ENCODE measurements at regions not wholly inside any gene's neighbourhood (a gene's known extent, or its start where the extent isn't known, plus 50 kb on each side); places are given as distances from the start of the nearest gene placed in this dataset.

DNA sequence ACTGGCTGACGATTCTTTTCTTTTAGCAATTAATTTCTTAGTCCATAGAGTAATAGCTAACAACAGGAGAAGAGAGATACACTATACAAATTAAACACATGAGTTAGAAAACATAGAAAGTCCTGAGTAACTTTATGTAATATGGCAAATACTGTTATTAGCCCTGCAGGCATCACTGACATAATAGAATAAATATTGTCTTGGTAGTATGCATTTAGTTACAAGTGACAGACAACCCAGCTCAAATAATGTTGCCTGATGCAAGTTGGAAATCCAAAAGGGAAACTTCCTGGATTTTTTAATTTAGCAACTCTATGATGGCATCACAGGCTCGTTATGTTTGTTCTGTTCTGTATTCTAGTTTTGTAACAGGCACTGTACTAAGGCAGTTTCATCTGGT is 95.1 kb downstream of the DKK1 start:
- no peak overlapping the region for H3K4me3 Mint-ChIP-seq
- no peaks in the 10 kb centered on the region for H3K36me3 Mint-ChIP-seq
- no peaks in the 10 kb centered on the region for H3K9me3 Mint-ChIP-seq
- TF ChIP-seq, protein P1, sequence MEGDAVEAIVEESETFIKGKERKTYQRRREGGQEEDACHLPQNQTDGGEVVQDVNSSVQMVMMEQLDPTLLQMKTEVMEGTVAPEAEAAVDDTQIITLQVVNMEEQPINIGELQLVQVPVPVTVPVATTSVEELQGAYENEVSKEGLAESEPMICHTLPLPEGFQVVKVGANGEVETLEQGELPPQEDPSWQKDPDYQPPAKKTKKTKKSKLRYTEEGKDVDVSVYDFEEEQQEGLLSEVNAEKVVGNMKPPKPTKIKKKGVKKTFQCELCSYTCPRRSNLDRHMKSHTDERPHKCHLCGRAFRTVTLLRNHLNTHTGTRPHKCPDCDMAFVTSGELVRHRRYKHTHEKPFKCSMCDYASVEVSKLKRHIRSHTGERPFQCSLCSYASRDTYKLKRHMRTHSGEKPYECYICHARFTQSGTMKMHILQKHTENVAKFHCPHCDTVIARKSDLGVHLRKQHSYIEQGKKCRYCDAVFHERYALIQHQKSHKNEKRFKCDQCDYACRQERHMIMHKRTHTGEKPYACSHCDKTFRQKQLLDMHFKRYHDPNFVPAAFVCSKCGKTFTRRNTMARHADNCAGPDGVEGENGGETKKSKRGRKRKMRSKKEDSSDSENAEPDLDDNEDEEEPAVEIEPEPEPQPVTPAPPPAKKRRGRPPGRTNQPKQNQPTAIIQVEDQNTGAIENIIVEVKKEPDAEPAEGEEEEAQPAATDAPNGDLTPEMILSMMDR (conservative IDR thresholded peaks at IDR 0.05), result no peak
- DNase-seq (ENCODE audit: extremely low spot score, unreplicated experiment), result no peak
- H3K4me1 Mint-ChIP-seq (ENCODE audit: unreplicated experiment), result no peaks in the 10 kb centered on the region
- no peaks in the 10 kb centered on the region for H3K27me3 Mint-ChIP-seq
- H3K27ac Mint-ChIP-seq, result no peak overlapping the region

GRCh38 chr10:52409928-52410327 is 95.8 kb downstream of the DKK1 start:
- Mint-ChIP-seq H3K27me3 (no peaks in the 10 kb centered on the region), H3K27ac (no peak overlapping the region), H3K36me3 (no peaks in the 10 kb centered on the region), H3K4me1 (ENCODE audit: unreplicated experiment) (no peaks in the 10 kb centered on the region), H3K9me3 (no peaks in the 10 kb centered on the region), H3K4me3 (no peak overlapping the region)
- TF ChIP-seq, protein P1 (conservative IDR thresholded peaks at IDR 0.05), result no peak
- no peak for DNase-seq (ENCODE audit: extremely low spot score, unreplicated experiment)

GRCh38 chr10:52410916-52411315 is 96.8 kb downstream of the DKK1 start:
- no peaks in the 10 kb centered on the region for H3K36me3 Mint-ChIP-seq
- TF ChIP-seq, protein P1 (conservative IDR thresholded peaks at IDR 0.05), result no peak
- no peaks in the 10 kb centered on the region for H3K9me3 Mint-ChIP-seq
- H3K4me3 Mint-ChIP-seq, result no peak overlapping the region
- no peaks in the 10 kb centered on the region for H3K27me3 Mint-ChIP-seq
- H3K27ac Mint-ChIP-seq, result no peak overlapping the region
- no peaks in the 10 kb centered on the region for H3K4me1 Mint-ChIP-seq (ENCODE audit: unreplicated experiment)
- no peak for DNase-seq (ENCODE audit: extremely low spot score, unreplicated experiment)

DNA sequence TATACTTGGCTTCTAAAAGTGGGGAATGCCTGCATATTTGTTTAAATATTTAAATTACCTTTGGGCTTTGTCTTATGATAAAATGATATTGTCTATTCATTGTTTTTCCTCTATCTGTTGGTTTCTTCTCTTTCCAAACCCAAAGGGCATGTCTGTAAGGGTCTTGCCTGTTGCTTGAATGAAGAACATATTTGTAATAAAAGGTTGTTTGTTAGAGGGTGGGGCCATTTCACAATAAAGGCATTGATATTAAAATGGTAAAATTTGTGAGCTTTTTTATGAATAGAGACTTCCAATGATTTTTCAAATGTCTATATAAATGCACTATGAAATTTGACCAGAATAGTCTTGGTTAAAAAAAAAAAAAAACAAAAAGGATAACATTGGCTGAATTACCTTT is 105.2 kb downstream of the DKK1 start:
- Mint-ChIP-seq H3K4me3 (no peak overlapping the region), H3K9me3 (no peaks in the 10 kb centered on the region), H3K4me1 (ENCODE audit: unreplicated experiment) (no peaks in the 10 kb centered on the region), H3K27me3 (no peaks in the 10 kb centered on the region), H3K36me3 (no peaks in the 10 kb centered on the region), H3K27ac (no peak overlapping the region)
- no peak for DNase-seq (ENCODE audit: extremely low spot score, unreplicated experiment)
- TF ChIP-seq, protein P1 (conservative IDR thresholded peaks at IDR 0.05), result no peak

DNA sequence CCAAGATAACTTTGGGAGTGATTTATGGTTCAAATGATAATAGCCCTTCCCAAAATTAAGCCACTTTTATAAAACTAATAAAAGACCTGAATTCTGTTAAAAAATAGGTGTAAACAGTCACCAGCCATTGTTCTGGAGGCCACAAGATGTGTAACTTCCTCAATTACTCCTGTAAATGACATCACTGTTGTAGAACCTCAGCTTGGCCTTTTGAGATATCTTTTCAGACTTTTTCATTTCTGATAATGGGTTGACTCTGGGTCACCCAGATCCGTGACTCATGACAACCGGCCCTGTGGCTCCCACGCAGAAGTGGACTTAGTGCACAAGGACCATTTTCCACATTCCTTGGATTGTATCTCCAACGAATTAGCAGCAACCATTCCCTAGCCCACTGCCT is 106.6 kb downstream of the DKK1 start:
- Mint-ChIP-seq H3K27ac (no peak overlapping the region), H3K36me3 (no peaks in the 10 kb centered on the region), H3K4me3 (no peak overlapping the region), H3K4me1 (ENCODE audit: unreplicated experiment) (no peaks in the 10 kb centered on the region), H3K9me3 (no peaks in the 10 kb centered on the region), H3K27me3 (no peaks in the 10 kb centered on the region)
- TF ChIP-seq, protein P1 (conservative IDR thresholded peaks at IDR 0.05), result no peak
- DNase-seq (ENCODE audit: extremely low spot score, unreplicated experiment), result no peak

DNA sequence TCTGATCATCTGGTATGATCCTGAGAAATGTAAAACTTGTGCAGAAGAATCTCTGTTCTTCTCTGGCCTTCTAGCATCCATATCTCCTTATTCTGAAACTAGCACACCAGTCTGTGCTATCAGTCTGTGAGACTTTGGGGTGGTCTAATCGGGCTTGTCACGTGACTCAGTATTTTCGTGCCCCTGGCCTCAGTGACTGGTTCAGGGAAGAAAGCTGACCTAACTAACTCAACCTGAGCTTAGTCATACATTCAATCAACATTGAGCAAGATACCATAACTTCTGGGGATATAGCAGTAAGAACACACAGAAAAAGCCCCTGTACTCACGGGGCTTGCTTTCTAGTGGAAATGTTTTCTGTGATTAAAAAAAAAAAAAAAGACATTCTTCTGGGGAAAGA is 109.3 kb downstream of the DKK1 start:
- Mint-ChIP-seq H3K9me3 (no peaks in the 10 kb centered on the region), H3K27me3 (no peaks in the 10 kb centered on the region), H3K4me3 (no peak overlapping the region), H3K4me1 (ENCODE audit: unreplicated experiment) (no peaks in the 10 kb centered on the region), H3K27ac (no peak overlapping the region), H3K36me3 (no peaks in the 10 kb centered on the region)
- no peak for DNase-seq (ENCODE audit: extremely low spot score, unreplicated experiment)
- TF ChIP-seq, protein P1 (conservative IDR thresholded peaks at IDR 0.05), result no peak

Measured in type B pancreatic cell (in vitro differentiated cells).